ENCODE measurements at regions not wholly inside any gene's neighbourhood (a gene's known extent, or its start where the extent isn't known, plus 50 kb on each side); places are given as distances from the start of the nearest gene placed in this dataset.

- no peak for TF ChIP-seq CTCF (IDR thresholded peaks at IDR 0.05)
- no peak for TF ChIP-seq POLR2A (IDR thresholded peaks at IDR 0.05)
Observed at GRCh38 chr15:94777037-94777436, 545.7 kb downstream of the MCTP2 start.

Data from body of pancreas (tissue), 4 donors.